ENCODE measurements at regions not wholly inside any gene's neighbourhood (a gene's known extent, or its start where the extent isn't known, plus 50 kb on each side); places are given as distances from the start of the nearest gene placed in this dataset.

DNA sequence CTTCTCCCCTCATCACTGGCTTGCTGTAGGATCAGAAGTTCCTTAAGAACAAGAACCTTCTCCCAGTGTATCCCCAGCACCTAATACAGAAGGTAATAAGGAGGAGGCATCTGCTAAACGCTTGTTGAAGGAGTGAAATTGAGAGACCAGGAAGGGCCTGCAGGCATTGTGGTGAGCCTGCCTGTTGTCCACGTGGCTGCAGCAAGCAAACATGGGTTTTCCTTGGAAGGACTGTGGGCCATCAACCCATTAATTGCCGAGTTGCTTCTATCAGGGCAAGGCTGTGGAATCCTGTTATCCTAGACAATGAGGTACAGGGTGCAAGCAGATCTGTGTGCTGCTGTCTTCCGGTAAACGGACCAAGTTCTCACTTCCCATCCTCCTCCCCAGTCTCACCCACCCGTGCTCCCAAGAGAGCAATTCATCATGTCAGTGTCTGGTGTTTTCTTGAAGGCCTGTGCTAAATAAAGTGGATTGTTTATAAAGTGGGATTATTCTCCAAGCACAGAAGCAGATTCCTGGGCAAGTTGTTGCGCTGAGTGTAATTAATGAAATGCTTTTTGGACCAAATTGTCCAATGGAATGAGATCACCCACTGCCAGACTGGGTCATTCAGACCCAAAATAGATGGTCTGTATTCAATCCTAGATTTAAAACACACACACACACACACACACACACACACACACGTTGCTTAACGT lies 164.6 kb upstream of the CDYL start:
- no peak for TF ChIP-seq CTCF (conservative IDR thresholded peaks at IDR 0.05 in 1 of 2, IDR thresholded peaks at IDR 0.05 in 1 of 2; ENCODE audit: extremely low read depth in 1 of 2, insufficient read depth in 1 of 2, low read depth in 1 of 2, low read length in 2 of 2)
- no peak for TF ChIP-seq EZH2 (IDR thresholded peaks at IDR 0.05; ENCODE audit: borderline replicate concordance, low read length)
